SK-N-MC (cell line): ENCODE measurements at regions not wholly inside any gene's neighbourhood (a gene's known extent, or its start where the extent isn't known, plus 50 kb on each side); places are given as distances from the start of the nearest gene placed in this dataset.
"Not testable (repeated sequence)": the region's sequence is repeated elsewhere in the genome, so short reads cannot be mapped to it uniquely, and the experiment has no call there.

Source experiments
- DNase-seq: peaks from one replicate; pipeline ENCODE4 v3.0.0-alpha.2; 2011; ENCODE audit warnings: low read depth, low spot score
- H3K27ac ChIP-seq: fragments of 200-600 bp; sonication (generic); 2 replicates; pipeline ENCODE4 v1.5.1; 2016; ENCODE audit warnings: mixed run types
- H3K36me3 ChIP-seq: fragments of 200-600 bp; sonication (generic); 2 replicates; pipeline ENCODE4 v1.6.1; 2017; ENCODE audit warnings: antibody characterized with exemption, low read length, mixed read lengths; ENCODE audit not compliant: insufficient read depth
- H3K4me3 ChIP-seq: fragments of 200-600 bp; sonication (generic); 2 replicates; pipeline ENCODE4 v1.5.1; 2016
- H3K9ac ChIP-seq: fragments of 200-600 bp; sonication (generic); 2 replicates; pipeline ENCODE4 v1.8.0; 2017; ENCODE audit warnings: mixed run types, mixed read lengths; ENCODE audit not compliant: insufficient read length
- H3K9me3 ChIP-seq: fragments of 200-600 bp; sonication (generic); 2 replicates; pipeline ENCODE4 v1.6.1; 2017; ENCODE audit warnings: low read depth, mild to moderate bottlenecking, antibody characterized with exemption, low read length, moderate library complexity, mixed read lengths
- EZH2 ChIP-seq: fragments of 200-600 bp; sonication (generic); IDR thresholded peaks from one replicate; pipeline ENCODE4 v1.6.1; 2017; ENCODE audit warnings: antibody characterized with exemption
- FOXP2 ChIP-seq: optimal IDR thresholded peaks from 2 replicates; pipeline ENCODE3; 2011; ENCODE audit warnings: mild to moderate bottlenecking, moderate library complexity; ENCODE audit not compliant: insufficient read depth; ENCODE audit errors: extremely low read length, control extremely low read depth
- POLR2AphosphoS5 ChIP-seq: IDR thresholded peaks from 2 replicates; pipeline ENCODE4 v1.6.1; 2012; ENCODE audit warnings: mild to moderate bottlenecking, low read depth, low read length, borderline replicate concordance

DNA sequence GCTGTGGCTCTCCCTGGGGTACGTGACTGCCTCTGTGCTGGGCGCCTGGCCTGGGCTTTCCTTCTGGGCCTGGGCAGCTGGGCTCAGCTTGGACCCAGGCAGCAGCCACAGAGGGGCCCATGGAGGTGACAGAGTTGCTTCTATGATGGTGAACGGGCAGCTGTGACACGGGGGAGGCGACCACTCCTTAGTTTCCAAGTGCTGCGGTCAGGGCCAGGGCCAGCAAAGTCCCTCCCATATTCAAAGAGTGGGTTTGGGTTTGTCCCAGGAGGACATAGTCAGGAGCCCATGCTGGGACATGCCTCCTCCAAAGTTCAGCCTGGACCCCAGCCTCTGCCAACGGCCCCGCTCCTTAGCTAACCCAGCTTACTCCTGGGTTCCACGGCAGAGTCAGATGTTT, 524.7 kb downstream of the GOLGA6L6 start:
- H3K27ac ChIP-seq, H3K4me3 ChIP-seq, H3K9me3 ChIP-seq, H3K36me3 ChIP-seq, H3K9ac ChIP-seq, DNase-seq: not testable (repeated sequence)

GRCh38 chr15:20012837-20013236, 528.8 kb downstream of the GOLGA6L6 start:
- H3K9me3 ChIP-seq, DNase-seq, H3K4me3 ChIP-seq, H3K9ac ChIP-seq, H3K27ac ChIP-seq, H3K36me3 ChIP-seq: not testable (repeated sequence)

- not testable (repeated sequence) for H3K9me3 ChIP-seq, DNase-seq, H3K27ac ChIP-seq, H3K36me3 ChIP-seq, H3K4me3 ChIP-seq, H3K9ac ChIP-seq
Measured at GRCh38 chr15:20010759-20011158, 530.8 kb downstream of the GOLGA6L6 start.

GRCh38 chr15:20009619-20010018, 532.0 kb downstream of the GOLGA6L6 start:
- not testable (repeated sequence) for DNase-seq, H3K4me3 ChIP-seq, H3K9me3 ChIP-seq, H3K27ac ChIP-seq, H3K36me3 ChIP-seq, H3K9ac ChIP-seq

- H3K27ac ChIP-seq, H3K9me3 ChIP-seq, H3K36me3 ChIP-seq, H3K9ac ChIP-seq, H3K4me3 ChIP-seq, DNase-seq: not testable (repeated sequence)
Measured at GRCh38 chr15:20007338-20007737, 534.3 kb downstream of the GOLGA6L6 start.

GRCh38 chr15:20003471-20003870, 538.1 kb downstream of the GOLGA6L6 start:
- H3K27ac ChIP-seq, H3K9me3 ChIP-seq, DNase-seq, H3K4me3 ChIP-seq, H3K36me3 ChIP-seq, H3K9ac ChIP-seq: not testable (repeated sequence)

- not testable (repeated sequence) for H3K9ac ChIP-seq, DNase-seq, H3K27ac ChIP-seq, H3K4me3 ChIP-seq, H3K36me3 ChIP-seq, H3K9me3 ChIP-seq
Measured at GRCh38 chr15:20002560-20002959, 539.0 kb downstream of the GOLGA6L6 start.

DNA sequence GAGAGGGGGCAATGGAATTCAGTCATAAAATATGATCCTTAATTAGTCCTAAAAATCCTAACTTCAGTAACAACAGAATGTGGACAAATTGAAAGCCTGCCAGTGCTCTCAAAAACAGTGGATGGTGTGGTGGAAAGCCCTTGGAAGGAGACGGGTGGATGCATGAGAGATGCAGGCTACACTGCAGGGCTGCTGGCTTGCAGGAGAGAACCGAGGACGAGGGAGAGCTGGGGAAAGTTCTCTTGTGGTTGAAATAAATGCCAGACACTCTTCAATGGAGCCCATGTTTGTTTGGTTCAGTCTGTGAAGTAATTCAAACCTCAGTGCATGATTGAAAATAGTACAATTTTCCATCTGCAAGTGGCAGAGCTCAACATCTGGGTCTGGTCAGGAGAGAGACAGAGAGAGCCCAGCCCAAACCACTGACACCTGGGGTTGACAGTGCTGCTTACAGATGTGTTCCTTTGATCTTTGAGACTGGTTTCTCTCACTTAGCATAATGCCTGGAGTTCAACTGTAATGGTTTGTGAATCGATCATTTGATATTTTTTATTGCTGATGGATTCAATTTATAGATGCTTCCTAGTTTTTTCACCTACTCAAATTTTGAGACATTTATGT, 544.9 kb downstream of the GOLGA6L6 start:
- not testable (repeated sequence) for DNase-seq, H3K9me3 ChIP-seq, H3K9ac ChIP-seq, H3K27ac ChIP-seq, H3K4me3 ChIP-seq, H3K36me3 ChIP-seq

DNA sequence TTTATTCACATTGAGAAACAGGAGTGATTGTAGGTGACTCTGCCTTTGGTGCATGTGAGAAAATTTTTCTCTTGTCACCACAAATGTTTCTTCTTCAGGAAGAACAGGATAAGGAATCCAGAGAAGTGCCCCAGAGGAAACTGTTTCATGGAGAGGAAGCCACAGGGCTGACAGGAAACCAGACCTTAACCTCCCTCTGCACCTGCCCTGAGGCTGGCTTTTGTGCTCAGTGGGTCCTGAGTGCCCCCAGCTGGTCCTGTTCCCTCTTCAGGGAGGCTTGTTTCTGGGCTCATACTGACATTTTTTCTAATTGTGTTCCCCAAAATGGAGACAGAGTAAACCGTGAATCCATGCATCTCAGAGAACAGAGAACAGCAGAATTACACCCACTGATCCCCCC, 546.3 kb downstream of the GOLGA6L6 start:
- DNase-seq, H3K9me3 ChIP-seq, H3K9ac ChIP-seq, H3K27ac ChIP-seq, H3K4me3 ChIP-seq, H3K36me3 ChIP-seq: not testable (repeated sequence)

DNA sequence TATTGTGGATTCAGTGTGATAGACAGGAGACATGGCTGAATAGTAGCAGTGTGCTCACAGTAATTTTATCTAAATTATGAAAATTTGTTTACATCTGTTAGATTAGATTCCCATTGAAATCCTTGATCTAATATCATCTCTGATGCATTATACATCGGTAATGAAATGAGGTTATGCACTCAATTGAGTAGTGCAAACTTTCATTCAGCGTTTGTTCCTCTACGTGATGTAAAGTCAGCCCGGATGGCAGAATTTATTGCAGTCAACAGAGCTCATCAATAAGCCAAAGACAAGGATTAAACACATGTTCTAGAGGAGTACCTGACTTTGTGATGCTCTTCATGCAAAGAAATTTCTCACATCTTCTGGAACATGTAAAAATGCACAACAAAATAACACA, 549.2 kb downstream of the GOLGA6L6 start:
- no peak overlapping the region for H3K4me3 ChIP-seq
- H3K9me3 ChIP-seq, result no peaks in the 10 kb centered on the region
- H3K27ac ChIP-seq, result no peak overlapping the region
- H3K9ac ChIP-seq, result no peak overlapping the region
- DNase-seq, result no peak
- TF ChIP-seq POLR2AphosphoS5, result no peak
- no peak for TF ChIP-seq EZH2
- no peak for TF ChIP-seq FOXP2
- H3K36me3 ChIP-seq, result no peaks in the 10 kb centered on the region

- H3K9ac ChIP-seq, result no peak overlapping the region
- no peaks in the 10 kb centered on the region for H3K36me3 ChIP-seq
- no peak overlapping the region for H3K4me3 ChIP-seq
- no peaks in the 10 kb centered on the region for H3K9me3 ChIP-seq
- no peak for DNase-seq
- no peak overlapping the region for H3K27ac ChIP-seq
- TF ChIP-seq FOXP2 (no peak), EZH2 (no peak), POLR2AphosphoS5 (no peak)
Measured at GRCh38 chr15:19988094-19988660, 553.4 kb downstream of the GOLGA6L6 start.
